GM12878 (cell line): ENCODE measurements at regions not wholly inside any gene's neighbourhood (a gene's known extent, or its start where the extent isn't known, plus 50 kb on each side); places are given as distances from the start of the nearest gene placed in this dataset.

Source experiments
- CTCF ChIP-seq, 3 experiments: IDR thresholded peaks in 2 of 3; conservative IDR thresholded peaks in 1 of 3; 2 replicates each; pipeline ENCODE4 v1.5.1; 2011; ENCODE audit warnings: low read depth in 3 of 3, low read length in 3 of 3, mild to moderate bottlenecking in 3 of 3, control low read depth in 2 of 3, moderate library complexity in 2 of 3, inconsistent platforms in 1 of 3, mixed read lengths in 1 of 3; ENCODE audit not compliant: control insufficient read depth in 2 of 3, insufficient read depth in 1 of 3; ENCODE audit errors: extremely low read depth in 1 of 3
- JUND ChIP-seq: IDR thresholded peaks from 2 replicates; pipeline ENCODE4 v1.6.1; 2012; ENCODE audit warnings: low read depth, mild to moderate bottlenecking, low read length, improper control_type of control experiment, moderate library complexity
- TAF1 ChIP-seq: IDR thresholded peaks from 2 replicates; pipeline ENCODE4 v1.6.1; 2011; ENCODE audit warnings: mild to moderate bottlenecking, low read depth, low read length, borderline replicate concordance
- ZNF384 ChIP-seq: IDR thresholded peaks from 2 replicates; pipeline ENCODE4 v1.6.1; 2012; ENCODE audit warnings: low read depth, mild to moderate bottlenecking, low read length, improper control_type of control experiment, borderline replicate concordance

GRCh38 chr1:177746155-177746554, 223.7 kb downstream of the SEC16B start:
- no peak for TF ChIP-seq CTCF (IDR thresholded peaks at IDR 0.05 in 2 of 3, conservative IDR thresholded peaks at IDR 0.05 in 1 of 3; ENCODE audit: control insufficient read depth in 2 of 3, extremely low read depth in 1 of 3, insufficient read depth in 1 of 3, low read depth in 3 of 3, low read length in 3 of 3)
- no peak for TF ChIP-seq JUND
- no peak for TF ChIP-seq TAF1
- TF ChIP-seq ZNF384: no peak
